HG03103 (cell line): ENCODE measurements at regions not wholly inside any gene's neighbourhood (a gene's known extent, or its start where the extent isn't known, plus 50 kb on each side); places are given as distances from the start of the nearest gene placed in this dataset.

ENCODE experiments used
- ATAC-seq: cut with Tn5 transposase; IDR thresholded peaks from one replicate; pipeline ENCODE4 v1.9.1; 2021; ENCODE audit warnings: low read depth; ENCODE audit not compliant: unreplicated experiment

- no peak for ATAC-seq
These were observed 112.8 kb downstream of the SAMD5 start for GRCh38 chr6:147621263-147621662.

DNA sequence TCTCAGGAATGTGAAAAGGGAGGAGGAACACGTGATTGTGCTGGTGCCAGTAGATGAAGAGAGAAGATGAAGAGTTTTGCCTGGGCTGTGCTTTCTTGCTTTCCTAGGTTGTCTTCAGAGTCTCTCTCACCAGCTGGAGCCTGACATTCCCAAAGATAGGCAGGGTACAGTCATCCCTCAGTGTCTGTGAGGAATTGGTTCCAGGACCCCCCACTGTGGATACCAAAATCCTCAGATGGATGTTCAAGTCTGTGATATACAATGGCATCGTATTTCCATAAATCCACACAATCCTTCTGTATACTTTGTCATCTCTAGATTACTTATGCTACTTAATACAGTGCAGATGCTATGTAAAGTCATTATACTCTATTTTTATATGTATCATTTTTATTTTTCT is 113.5 kb downstream of the SAMD5 start:
- no peak for ATAC-seq

GRCh38 chr6:147624946-147625515 is 116.5 kb downstream of the SAMD5 start:
- no peak for ATAC-seq

- no peak for ATAC-seq
These were observed 117.5 kb downstream of the SAMD5 start for GRCh38 chr6:147625946-147626345.

DNA sequence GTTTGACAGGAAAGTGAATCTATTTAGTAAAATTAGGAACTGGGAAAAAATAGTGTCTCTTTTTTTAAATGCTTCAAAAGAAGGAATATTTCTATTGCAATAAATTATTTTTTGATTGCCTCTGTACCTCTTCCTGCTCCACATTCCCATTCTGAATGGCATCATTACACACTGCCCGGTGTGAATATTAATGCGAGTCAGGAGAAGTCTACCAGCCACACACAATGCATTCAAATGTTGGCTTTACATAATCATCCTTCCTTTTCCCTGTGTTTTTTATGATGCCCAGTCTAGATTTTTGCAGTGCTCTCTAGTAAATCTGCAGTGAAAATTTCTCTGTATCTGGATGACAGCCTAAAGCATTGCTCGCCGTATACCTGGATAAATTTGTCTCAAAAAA is 118.9 kb downstream of the SAMD5 start:
- ATAC-seq, result no peak

- ATAC-seq, result no peak
These were observed 124.7 kb downstream of the SAMD5 start for GRCh38 chr6:147633191-147633590.

DNA sequence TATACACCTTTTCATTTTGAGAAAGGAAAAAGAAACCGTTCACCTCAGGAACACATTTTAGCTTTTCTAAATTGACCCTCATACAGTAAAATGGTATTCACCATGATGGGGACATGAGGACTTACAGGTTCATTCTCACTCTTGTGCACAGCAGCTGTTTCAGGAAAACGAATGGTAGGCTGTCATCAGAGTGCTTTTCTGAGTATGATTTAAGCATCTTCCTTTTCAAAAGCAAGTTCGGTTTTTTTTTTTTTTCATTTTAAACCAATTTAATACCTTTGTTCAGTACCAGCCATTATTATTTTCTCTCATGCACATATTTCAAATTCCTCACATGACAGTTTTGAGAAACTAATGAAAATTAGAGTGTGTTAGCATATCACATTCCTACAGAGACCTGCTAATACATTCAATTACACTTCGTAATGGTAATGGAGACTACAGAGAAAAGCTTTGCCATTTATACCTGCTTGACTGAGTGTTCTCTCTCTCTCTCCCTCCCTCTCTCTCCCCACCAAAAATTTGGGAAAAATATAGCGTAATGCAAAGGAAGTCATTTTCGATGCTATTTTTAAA is 129.2 kb downstream of the SAMD5 start:
- no peak for ATAC-seq

GRCh38 chr6:147639279-147639678 is 130.8 kb downstream of the SAMD5 start:
- ATAC-seq, result no peak

DNA sequence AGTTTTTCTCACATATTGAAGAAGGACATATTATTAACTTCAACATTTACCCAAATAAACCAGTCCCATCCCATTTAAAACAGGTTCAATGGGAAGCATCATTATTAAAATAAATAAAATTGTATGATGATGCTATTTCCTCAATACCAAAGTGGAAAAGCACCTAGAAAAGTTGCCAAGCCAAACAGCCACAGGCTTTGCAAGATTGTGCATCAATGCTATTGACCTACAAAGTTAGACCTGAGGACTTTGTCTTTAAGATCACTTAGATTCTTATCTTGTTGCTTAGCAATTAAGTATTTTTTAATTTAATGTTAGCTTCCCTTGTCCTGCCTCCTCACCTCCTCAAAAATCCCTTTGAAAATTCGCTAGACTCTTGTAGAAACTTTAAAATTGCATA is 132.1 kb downstream of the SAMD5 start:
- ATAC-seq, result no peak

GRCh38 chr6:147641511-147641910 is 133.0 kb downstream of the SAMD5 start:
- no peak for ATAC-seq

- ATAC-seq, result no peak
These were observed 134.0 kb downstream of the SAMD5 start for GRCh38 chr6:147642458-147642857.

GRCh38 chr6:147643341-147644200 is 135.1 kb downstream of the SAMD5 start:
- no peak for ATAC-seq

DNA sequence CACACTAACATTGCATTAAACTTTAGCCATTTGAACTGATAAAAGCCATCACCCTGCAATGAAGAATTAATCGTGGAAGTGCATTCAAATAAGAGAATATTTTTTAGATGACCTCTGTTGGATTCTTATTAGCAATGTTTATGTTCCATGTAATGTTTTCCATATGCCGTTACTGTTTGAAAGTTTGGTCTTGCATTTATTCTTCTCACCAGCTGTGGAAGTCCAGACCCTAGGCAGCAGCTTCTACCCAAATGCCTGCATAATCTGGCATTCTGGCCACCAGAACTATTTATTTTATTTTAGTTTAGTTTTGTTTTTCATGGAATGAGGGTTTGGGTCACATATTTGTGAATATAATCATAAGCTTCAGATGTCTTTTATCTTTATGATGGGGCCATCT is 140.4 kb downstream of the SAMD5 start:
- no peak for ATAC-seq

DNA sequence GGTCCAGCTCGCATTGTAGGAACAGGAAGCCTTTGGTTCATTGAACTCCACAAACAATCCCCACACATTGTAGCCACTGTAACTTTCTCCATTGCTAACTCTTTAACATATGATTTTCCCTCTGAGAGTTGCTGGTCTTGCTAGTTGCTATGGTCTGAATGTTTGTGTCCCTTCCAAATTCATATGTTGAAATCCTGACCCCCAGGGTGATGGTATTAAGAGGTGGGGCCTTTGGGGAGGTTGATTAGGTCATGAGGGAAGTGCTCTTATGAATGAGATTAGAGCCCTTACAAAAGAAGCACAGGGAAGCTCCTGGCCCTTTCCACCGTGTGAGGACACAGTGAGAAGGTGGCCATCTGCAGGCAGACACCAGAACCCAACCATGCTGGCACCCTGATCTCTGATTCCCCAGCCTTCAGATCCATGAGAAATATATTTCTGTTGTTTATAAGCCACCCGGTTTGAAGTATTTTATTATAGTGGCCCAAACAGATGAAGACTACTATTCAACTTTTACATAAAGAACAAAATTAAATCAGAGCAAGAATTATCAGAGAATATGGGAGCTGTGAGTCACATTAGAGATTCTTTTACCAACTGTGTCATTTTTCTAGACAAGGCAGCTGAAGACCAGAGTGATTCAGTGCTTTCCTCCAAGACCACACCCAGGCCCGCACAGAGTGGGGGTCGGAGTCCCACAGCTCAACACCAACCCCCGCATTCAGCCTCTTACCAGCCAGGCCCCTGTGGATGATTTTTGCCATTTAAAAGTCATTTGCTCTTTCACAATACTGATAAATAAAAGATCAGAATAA is 143.0 kb downstream of the SAMD5 start:
- ATAC-seq, result no peak

DNA sequence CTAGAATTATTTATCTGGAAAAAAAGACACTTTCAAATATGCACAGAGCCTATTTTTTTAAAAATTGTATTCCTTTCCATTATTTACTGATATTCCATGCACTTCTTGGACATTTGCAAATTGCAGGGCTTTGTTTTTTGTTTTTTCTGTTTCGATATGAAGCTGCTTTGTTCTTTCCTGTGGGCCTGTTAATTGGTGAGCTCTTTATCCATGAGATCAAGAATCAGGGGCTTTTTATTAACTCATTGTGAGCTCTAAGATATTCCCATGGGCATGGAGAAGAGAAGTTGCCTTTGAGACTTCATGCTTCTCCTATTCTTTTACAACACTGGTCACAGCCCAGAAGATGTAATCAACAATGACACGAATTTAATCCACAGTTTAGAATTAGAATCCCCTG is 145.1 kb downstream of the SAMD5 start:
- no peak for ATAC-seq

GRCh38 chr6:147654103-147654845 is 145.8 kb downstream of the SAMD5 start:
- ATAC-seq, result no peak

DNA sequence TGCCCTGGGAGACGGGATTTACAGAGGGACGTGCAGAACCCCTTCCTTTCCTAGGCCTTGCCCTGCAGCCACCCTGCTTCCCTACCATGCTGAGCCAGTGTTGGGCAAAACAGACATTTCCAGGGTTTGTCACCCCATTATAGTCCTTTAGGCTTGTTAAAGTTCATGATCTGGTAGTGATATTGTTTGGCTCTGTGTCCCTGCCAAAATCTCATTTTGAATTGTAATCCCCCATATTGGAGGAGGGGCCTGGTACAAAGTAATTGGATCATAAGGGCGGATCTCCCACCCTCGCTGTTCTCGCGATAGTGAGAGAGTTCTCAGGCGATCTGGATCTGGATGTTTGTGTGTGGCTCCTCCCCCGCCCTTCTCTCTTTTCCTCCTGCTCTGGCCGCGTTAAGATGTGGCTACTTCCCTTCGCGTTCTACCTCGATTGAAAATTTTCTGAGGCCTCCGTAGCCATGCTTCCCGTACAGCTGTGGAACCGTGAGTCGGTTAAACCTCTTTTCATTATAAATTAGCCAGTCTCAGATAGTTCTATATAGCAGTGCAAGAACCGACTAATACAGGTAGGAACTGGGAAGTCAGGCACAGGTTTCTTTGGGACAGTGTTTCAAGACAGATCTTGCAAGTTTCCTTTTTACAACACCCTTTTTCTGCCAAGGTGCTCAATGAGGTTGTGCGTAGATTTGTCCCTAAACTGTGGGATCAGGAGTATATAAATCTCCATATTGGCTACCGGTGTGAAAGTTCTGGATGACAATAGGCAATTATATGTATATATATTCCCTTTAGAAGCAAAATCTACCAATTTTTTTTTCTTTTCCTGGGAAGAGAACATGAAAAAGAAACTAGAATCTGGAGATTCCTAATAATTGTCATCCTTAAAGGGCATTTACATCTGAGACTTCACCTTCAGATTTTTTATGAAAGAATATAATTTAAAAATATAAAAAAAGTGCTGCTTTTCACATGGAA is 152.1 kb downstream of the SAMD5 start:
- no peak for ATAC-seq

- ATAC-seq, result no peak
These were observed 154.2 kb downstream of the SAMD5 start for GRCh38 chr6:147662646-147663045.

- no peak for ATAC-seq
These were observed 155.6 kb downstream of the SAMD5 start for GRCh38 chr6:147664092-147664491.
